ENCODE measurements at regions not wholly inside any gene's neighbourhood (a gene's known extent, or its start where the extent isn't known, plus 50 kb on each side); places are given as distances from the start of the nearest gene placed in this dataset.

GRCh38 chr15:31151301-31152233, 50.0 kb upstream of the TRPM1 start:
- no peak for TF ChIP-seq POLR2A (IDR thresholded peaks at IDR 0.05; ENCODE audit: low read length)
- no peak for TF ChIP-seq GATA1 (IDR thresholded peaks at IDR 0.05; ENCODE audit: low read depth, low read length)
- no peak for DNase-seq

GRCh38 chr15:31153531-31153930, 52.0 kb upstream of the TRPM1 start:
- DNase-seq = no peak
- TF ChIP-seq POLR2A (IDR thresholded peaks at IDR 0.05; ENCODE audit: low read length) = no peak
- TF ChIP-seq GATA1 (IDR thresholded peaks at IDR 0.05; ENCODE audit: low read depth, low read length) = no peak

- no peak for DNase-seq
- TF ChIP-seq GATA1 (IDR thresholded peaks at IDR 0.05; ENCODE audit: low read depth, low read length) (no peak), POLR2A (IDR thresholded peaks at IDR 0.05; ENCODE audit: low read length) (no peak)
Measured at GRCh38 chr15:31155151-31155550, 53.6 kb upstream of the TRPM1 start.

- TF ChIP-seq POLR2A (IDR thresholded peaks at IDR 0.05; ENCODE audit: low read length) (no peak), GATA1 (IDR thresholded peaks at IDR 0.05; ENCODE audit: low read depth, low read length) (no peak)
- no peak for DNase-seq
Measured at GRCh38 chr15:31156226-31156625, 54.7 kb upstream of the TRPM1 start.

GRCh38 chr15:31156808-31157207, 55.3 kb upstream of the TRPM1 start:
- no peak for DNase-seq
- TF ChIP-seq GATA1 (IDR thresholded peaks at IDR 0.05; ENCODE audit: low read depth, low read length) (no peak), POLR2A (IDR thresholded peaks at IDR 0.05; ENCODE audit: low read length) (no peak)

- TF ChIP-seq POLR2A (IDR thresholded peaks at IDR 0.05; ENCODE audit: low read length) = no peak
- no peak for TF ChIP-seq GATA1 (IDR thresholded peaks at IDR 0.05; ENCODE audit: low read depth, low read length)
- no peak for DNase-seq
Measured at GRCh38 chr15:31157644-31158069, 56.1 kb upstream of the TRPM1 start.

GRCh38 chr15:31158858-31159569, 57.5 kb upstream of the TRPM1 start:
- TF ChIP-seq GATA1 (IDR thresholded peaks at IDR 0.05; ENCODE audit: low read depth, low read length) (no peak), POLR2A (IDR thresholded peaks at IDR 0.05; ENCODE audit: low read length) (no peak)
- DNase-seq = no peak

GRCh38 chr15:31159837-31160236, 58.3 kb upstream of the TRPM1 start:
- TF ChIP-seq GATA1 (IDR thresholded peaks at IDR 0.05; ENCODE audit: low read depth, low read length) (no peak), POLR2A (IDR thresholded peaks at IDR 0.05; ENCODE audit: low read length) (no peak)

GRCh38 chr15:31160297-31160696, 58.8 kb upstream of the TRPM1 start:
- no peak for DNase-seq
- TF ChIP-seq GATA1 (IDR thresholded peaks at IDR 0.05; ENCODE audit: low read depth, low read length) = no peak
- TF ChIP-seq POLR2A (IDR thresholded peaks at IDR 0.05; ENCODE audit: low read length) = no peak

More at GRCh38 chr15:31159837-31160236, 58.3 kb upstream of the TRPM1 start:
- no peak for DNase-seq

GRCh38 chr15:31160740-31161495, 59.4 kb upstream of the TRPM1 start:
- TF ChIP-seq POLR2A (IDR thresholded peaks at IDR 0.05; ENCODE audit: low read length) (no peak), GATA1 (IDR thresholded peaks at IDR 0.05; ENCODE audit: low read depth, low read length) (no peak)
- no peak for DNase-seq

- TF ChIP-seq POLR2A (IDR thresholded peaks at IDR 0.05; ENCODE audit: low read length) (no peak), GATA1 (IDR thresholded peaks at IDR 0.05; ENCODE audit: low read depth, low read length) (no peak)
Measured at GRCh38 chr15:31161951-31162350, 60.4 kb upstream of the TRPM1 start.

GRCh38 chr15:31162721-31163510, 61.4 kb upstream of the TRPM1 start:
- TF ChIP-seq POLR2A (IDR thresholded peaks at IDR 0.05; ENCODE audit: low read length) = no peak
- no peak for TF ChIP-seq GATA1 (IDR thresholded peaks at IDR 0.05; ENCODE audit: low read depth, low read length)
- no peak for DNase-seq

More at GRCh38 chr15:31161951-31162350, 60.4 kb upstream of the TRPM1 start:
- DNase-seq = peak; percentile 66 to 72

Data from erythroblast (primary cell).